Astrocyte (in vitro differentiated cells and primary cell): ENCODE measurements at regions not wholly inside any gene's neighbourhood (a gene's known extent, or its start where the extent isn't known, plus 50 kb on each side); places are given as distances from the start of the nearest gene placed in this dataset.

Experiments used
- DNase-seq: peaks from one replicate; pipeline ENCODE4 v3.0.0-alpha.2; 2010; ENCODE audit warnings: low read depth
- FAIRE-seq: peaks from 2 replicates; lab custom pipeline; 2011; peaks lifted over from hg19 to GRCh38; lab: Jason Lieb, UNC
- H2AFZ ChIP-seq: 2 replicates; pipeline ENCODE4 v1.6.0; 2012; ENCODE audit warnings: low read depth, low read length, inconsistent platforms
- H3K27ac ChIP-seq: 2 replicates; pipeline ENCODE4 v1.5.1; 2011; ENCODE audit warnings: low read depth, low read length, inconsistent platforms
- H3K27me3 ChIP-seq: 2 replicates; pipeline ENCODE4 v1.6.0; 2011; ENCODE audit warnings: low read length, inconsistent platforms; ENCODE audit not compliant: insufficient read depth
- H3K36me3 ChIP-seq: 2 replicates; pipeline ENCODE4 v1.5.1; 2011; ENCODE audit warnings: low read length, inconsistent platforms; ENCODE audit not compliant: insufficient read depth
- H3K4me1 ChIP-seq: 2 replicates; pipeline ENCODE4 v1.5.1; 2011; ENCODE audit warnings: low read length, inconsistent platforms; ENCODE audit not compliant: insufficient read depth
- H3K4me2 ChIP-seq: 2 replicates; pipeline ENCODE4 v1.6.0; 2012; ENCODE audit warnings: low read length, inconsistent platforms
- H3K4me3 ChIP-seq: 2 replicates; pipeline ENCODE4 v1.5.1; 2011; ENCODE audit warnings: low read depth, mild to moderate bottlenecking, low read length, inconsistent platforms; ENCODE audit not compliant: insufficient read depth
- H3K79me2 ChIP-seq: 2 replicates; pipeline ENCODE4 v1.6.0; 2012; ENCODE audit warnings: mild to moderate bottlenecking, low read length, inconsistent platforms; ENCODE audit not compliant: insufficient read depth
- H3K9ac ChIP-seq: 2 replicates; pipeline ENCODE4 v1.6.0; 2012; ENCODE audit warnings: mild to moderate bottlenecking, low read length, inconsistent platforms
- H3K9me3 ChIP-seq: 2 replicates; pipeline ENCODE4 v1.5.1; 2012; ENCODE audit warnings: low read depth, mild to moderate bottlenecking, low read length, inconsistent platforms; ENCODE audit not compliant: insufficient read depth
- H4K20me1 ChIP-seq: 2 replicates; pipeline ENCODE4 v1.6.0; 2012; ENCODE audit warnings: low read length, inconsistent platforms; ENCODE audit not compliant: insufficient read depth
- H3K27ac Mint-ChIP-seq: one replicate; pipeline ENCODE4 v1.8.0; 2021; ENCODE audit warnings: mild to moderate bottlenecking, mixed read lengths; ENCODE audit not compliant: unreplicated experiment
- H3K27me3 Mint-ChIP-seq: one replicate; pipeline ENCODE4 v1.8.0; 2021; ENCODE audit warnings: low read depth, mixed read lengths; ENCODE audit not compliant: unreplicated experiment
- H3K36me3 Mint-ChIP-seq: one replicate; pipeline ENCODE4 v1.8.0; 2021; ENCODE audit warnings: low read depth, mixed read lengths; ENCODE audit not compliant: unreplicated experiment
- H3K4me1 Mint-ChIP-seq: one replicate; pipeline ENCODE4 v1.8.0; 2021; ENCODE audit warnings: low read depth, mixed read lengths; ENCODE audit not compliant: unreplicated experiment
- H3K4me3 Mint-ChIP-seq: one replicate; pipeline ENCODE4 v1.8.0; 2021; ENCODE audit warnings: mild to moderate bottlenecking, moderate library complexity, mixed read lengths; ENCODE audit not compliant: unreplicated experiment
- H3K9me3 Mint-ChIP-seq: one replicate; pipeline ENCODE4 v1.8.0; 2021; ENCODE audit warnings: mild to moderate bottlenecking, mixed read lengths; ENCODE audit not compliant: unreplicated experiment
- EZH2 ChIP-seq: IDR thresholded peaks from 2 replicates; pipeline ENCODE4 v1.6.1; 2012; ENCODE audit warnings: mild to moderate bottlenecking, low read length, inconsistent platforms; ENCODE audit not compliant: insufficient read depth
- TF ChIP-seq, protein P1 (sequence below): IDR thresholded peaks from 2 replicates; pipeline ENCODE4 v1.5.1; 2011; ENCODE audit warnings: low read depth, mild to moderate bottlenecking, inconsistent platforms, low read length, moderate library complexity; ENCODE audit not compliant: insufficient read depth

- Mint-ChIP-seq H3K36me3 (no peaks in the 10 kb centered on the region), H3K27ac (no peak overlapping the region), H3K4me1 (peaks cover 17% of the 10 kb centered on the region), H3K4me3 (no peak overlapping the region), H3K9me3 (no peaks in the 10 kb centered on the region), H3K27me3 (no peaks in the 10 kb centered on the region)
- Histone ChIP-seq H3K36me3 (no peaks in the 10 kb centered on the region), H3K4me1 (peaks cover 7% of the 10 kb centered on the region), H3K9ac (no peak overlapping the region), H4K20me1 (no peaks in the 10 kb centered on the region), H3K27me3 (no peaks in the 10 kb centered on the region), H3K27ac (no peak overlapping the region), H3K9me3 (no peaks in the 10 kb centered on the region), H3K4me2 (no peak overlapping the region), H3K79me2 (no peaks in the 10 kb centered on the region), H2AFZ (no peak overlapping the region), H3K4me3 (no peak overlapping the region)
- DNase-seq, result no peak
- TF ChIP-seq, protein P1, sequence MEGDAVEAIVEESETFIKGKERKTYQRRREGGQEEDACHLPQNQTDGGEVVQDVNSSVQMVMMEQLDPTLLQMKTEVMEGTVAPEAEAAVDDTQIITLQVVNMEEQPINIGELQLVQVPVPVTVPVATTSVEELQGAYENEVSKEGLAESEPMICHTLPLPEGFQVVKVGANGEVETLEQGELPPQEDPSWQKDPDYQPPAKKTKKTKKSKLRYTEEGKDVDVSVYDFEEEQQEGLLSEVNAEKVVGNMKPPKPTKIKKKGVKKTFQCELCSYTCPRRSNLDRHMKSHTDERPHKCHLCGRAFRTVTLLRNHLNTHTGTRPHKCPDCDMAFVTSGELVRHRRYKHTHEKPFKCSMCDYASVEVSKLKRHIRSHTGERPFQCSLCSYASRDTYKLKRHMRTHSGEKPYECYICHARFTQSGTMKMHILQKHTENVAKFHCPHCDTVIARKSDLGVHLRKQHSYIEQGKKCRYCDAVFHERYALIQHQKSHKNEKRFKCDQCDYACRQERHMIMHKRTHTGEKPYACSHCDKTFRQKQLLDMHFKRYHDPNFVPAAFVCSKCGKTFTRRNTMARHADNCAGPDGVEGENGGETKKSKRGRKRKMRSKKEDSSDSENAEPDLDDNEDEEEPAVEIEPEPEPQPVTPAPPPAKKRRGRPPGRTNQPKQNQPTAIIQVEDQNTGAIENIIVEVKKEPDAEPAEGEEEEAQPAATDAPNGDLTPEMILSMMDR, result no peak
- no peak for TF ChIP-seq EZH2
- no peak for FAIRE-seq
These were observed 921.3 kb upstream of the NR2F2 start for GRCh38 chr15:95409211-95409610.

DNA sequence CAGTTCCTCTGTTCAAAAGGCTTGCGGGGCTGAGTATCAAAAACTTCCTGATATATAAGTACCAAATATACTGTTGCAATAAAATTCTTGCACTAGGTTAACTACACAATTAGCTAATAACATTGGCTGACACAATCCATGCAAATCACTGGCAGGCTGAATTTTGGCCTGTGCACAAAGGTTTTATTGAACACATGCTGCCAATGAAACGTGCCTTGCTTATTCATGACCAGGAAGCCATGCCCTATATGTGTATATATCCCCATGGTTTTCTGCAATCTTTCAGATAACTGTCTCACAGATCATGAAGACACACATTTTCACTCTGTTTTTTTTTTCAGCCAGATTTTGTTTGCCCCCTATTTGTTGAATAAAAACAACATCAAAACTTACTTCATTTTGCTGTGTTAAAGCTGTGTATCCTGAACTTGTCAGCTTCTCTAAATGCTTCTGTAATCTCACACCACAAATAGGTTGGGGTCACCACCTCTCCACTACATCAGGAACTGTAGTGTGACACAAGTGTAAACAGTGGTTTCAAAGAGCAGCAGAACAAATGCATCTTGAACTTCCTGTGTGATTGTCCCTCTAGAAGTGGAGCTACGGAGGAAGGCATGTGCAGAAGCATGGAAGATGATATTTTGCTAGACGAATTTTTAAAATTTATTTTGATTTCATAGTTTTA, 920.7 kb upstream of the NR2F2 start:
- Histone ChIP-seq H3K27ac (no peak overlapping the region), H3K4me3 (no peak overlapping the region), H4K20me1 (no peaks in the 10 kb centered on the region), H2AFZ (no peak overlapping the region), H3K4me2 (no peak overlapping the region), H3K79me2 (no peaks in the 10 kb centered on the region), H3K9me3 (no peaks in the 10 kb centered on the region), H3K9ac (no peak overlapping the region), H3K4me1 (peaks cover 7% of the 10 kb centered on the region), H3K36me3 (no peaks in the 10 kb centered on the region), H3K27me3 (no peaks in the 10 kb centered on the region)
- DNase-seq (peak; percentile 25), FAIRE-seq (no peak)
- no peaks in the 10 kb centered on the region for H3K9me3 Mint-ChIP-seq
- H3K4me3 Mint-ChIP-seq, result no peak overlapping the region
- H3K27me3 Mint-ChIP-seq, result no peaks in the 10 kb centered on the region
- H3K36me3 Mint-ChIP-seq, result no peaks in the 10 kb centered on the region
- H3K4me1 Mint-ChIP-seq, result peaks cover 17% of the 10 kb centered on the region
- TF ChIP-seq, protein P1, result no peak
- no peak overlapping the region for H3K27ac Mint-ChIP-seq

DNA sequence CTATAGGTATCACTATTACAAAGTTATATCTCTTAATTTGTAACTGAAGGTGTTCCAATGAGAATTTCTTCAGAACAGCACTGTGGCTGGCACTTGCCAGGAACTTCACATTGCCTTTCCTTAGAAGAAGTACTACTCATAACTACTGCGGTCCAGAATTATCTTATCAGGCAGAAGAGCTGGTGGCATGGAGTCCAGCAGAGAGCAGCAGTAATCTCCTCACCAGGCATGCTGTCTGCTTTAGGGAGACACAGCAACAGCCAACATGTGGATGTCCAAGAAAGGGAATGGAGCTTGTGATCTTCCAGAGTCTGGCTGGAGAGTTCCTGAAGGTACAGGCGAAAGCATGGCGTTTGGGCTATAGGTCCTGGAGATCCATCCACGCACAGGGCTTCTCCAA, 919.7 kb upstream of the NR2F2 start:
- no peaks in the 10 kb centered on the region for H3K9me3 ChIP-seq
- no peak for FAIRE-seq

More for the DNA sequence above, 919.7 kb upstream of the NR2F2 start:
- no peaks in the 10 kb centered on the region for H3K36me3 ChIP-seq
- H3K27ac ChIP-seq, result no peak overlapping the region
- H3K4me1 ChIP-seq, result peaks cover 3% of the 10 kb centered on the region
- Mint-ChIP-seq H3K4me3 (no peak overlapping the region), H3K27me3 (no peaks in the 10 kb centered on the region), H3K36me3 (no peaks in the 10 kb centered on the region), H3K4me1 (peaks cover 10% of the 10 kb centered on the region), H3K9me3 (no peaks in the 10 kb centered on the region), H3K27ac (no peak overlapping the region)
- H3K4me2 ChIP-seq, result no peak overlapping the region
- H4K20me1 ChIP-seq, result no peaks in the 10 kb centered on the region
- no peaks in the 10 kb centered on the region for H3K79me2 ChIP-seq
- no peak overlapping the region for H3K4me3 ChIP-seq
- no peak overlapping the region for H3K9ac ChIP-seq
- TF ChIP-seq, protein P1, result no peak
- TF ChIP-seq EZH2, result no peak
- H2AFZ ChIP-seq, result no peak overlapping the region
- no peak for DNase-seq
- H3K27me3 ChIP-seq, result no peaks in the 10 kb centered on the region
